ENCODE measurements at regions not wholly inside any gene's neighbourhood (a gene's known extent, or its start where the extent isn't known, plus 50 kb on each side); places are given as distances from the start of the nearest gene placed in this dataset.

GRCh38 chr14:24693353-24693737 lies 59.4 kb upstream of the GZMB start:
- no peak for DNase-seq (ENCODE audit: low read depth)

GRCh38 chr14:24692382-24693352 lies 58.7 kb upstream of the GZMB start:
- DNase-seq (ENCODE audit: low read depth) = no peak

- DNase-seq (ENCODE audit: low read depth) = no peak
Observed at GRCh38 chr14:24690492-24690891, 56.5 kb upstream of the GZMB start.

- no peak for DNase-seq (ENCODE audit: low read depth)
Observed at GRCh38 chr14:24688030-24688658, 54.2 kb upstream of the GZMB start.
